GM21786 (cell line): ENCODE measurements at regions not wholly inside any gene's neighbourhood (a gene's known extent, or its start where the extent isn't known, plus 50 kb on each side); places are given as distances from the start of the nearest gene placed in this dataset.

ENCODE experiments used
- ATAC-seq: cut with Tn5 transposase; IDR thresholded peaks from one replicate; pipeline ENCODE4 v1.9.1; 2021; ENCODE audit not compliant: unreplicated experiment

GRCh38 chr21:31470896-31471694, 127.0 kb upstream of the TIAM1 start:
- ATAC-seq = no peak

DNA sequence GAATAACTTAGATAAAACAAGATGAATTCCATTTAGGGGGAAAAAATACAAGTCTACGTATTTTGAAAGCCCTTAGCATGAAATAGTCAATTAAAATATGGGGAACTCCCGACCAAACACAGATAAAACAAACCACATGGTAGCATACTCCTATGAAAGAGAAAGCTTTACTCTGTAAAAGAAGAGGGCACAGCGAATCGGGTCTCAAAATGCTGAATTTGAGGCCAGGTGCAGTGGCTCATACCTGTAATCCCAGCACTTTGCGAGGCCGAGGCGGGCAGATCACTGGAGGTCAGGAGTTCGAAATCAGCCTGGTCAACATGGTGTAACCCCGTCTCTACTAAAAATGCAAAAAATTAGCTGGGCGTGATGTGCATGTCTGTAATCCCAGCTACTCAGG, 116.9 kb upstream of the TIAM1 start:
- no peak for ATAC-seq

- ATAC-seq = no peak
Observed at GRCh38 chr21:31459457-31459856, 115.4 kb upstream of the TIAM1 start.

- ATAC-seq = no peak
Observed at GRCh38 chr21:31457675-31458074, 113.6 kb upstream of the TIAM1 start.

- ATAC-seq = no peak
Observed at GRCh38 chr21:31456201-31456600, 112.1 kb upstream of the TIAM1 start.

- ATAC-seq = no peak
Observed at GRCh38 chr21:31455506-31455905, 111.4 kb upstream of the TIAM1 start.

DNA sequence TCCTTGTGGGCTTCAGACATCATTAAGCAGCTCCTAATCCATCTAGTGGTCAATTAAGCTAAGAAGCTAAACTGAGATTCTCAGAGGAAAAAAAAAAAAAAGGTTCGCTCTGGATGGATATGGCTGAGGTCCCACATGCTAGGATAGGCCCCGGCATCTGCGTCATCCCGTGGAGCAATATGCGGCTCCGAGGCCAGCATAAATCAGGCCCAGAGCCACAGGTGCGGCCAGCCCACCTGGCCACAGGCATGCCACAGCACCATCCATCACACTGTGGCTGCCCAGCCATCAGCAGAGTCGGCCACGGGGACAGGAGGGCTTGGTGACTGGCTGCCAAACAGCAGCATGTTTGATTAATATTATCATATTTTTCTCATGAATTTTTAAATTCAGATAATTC, 106.9 kb upstream of the TIAM1 start:
- ATAC-seq = no peak

DNA sequence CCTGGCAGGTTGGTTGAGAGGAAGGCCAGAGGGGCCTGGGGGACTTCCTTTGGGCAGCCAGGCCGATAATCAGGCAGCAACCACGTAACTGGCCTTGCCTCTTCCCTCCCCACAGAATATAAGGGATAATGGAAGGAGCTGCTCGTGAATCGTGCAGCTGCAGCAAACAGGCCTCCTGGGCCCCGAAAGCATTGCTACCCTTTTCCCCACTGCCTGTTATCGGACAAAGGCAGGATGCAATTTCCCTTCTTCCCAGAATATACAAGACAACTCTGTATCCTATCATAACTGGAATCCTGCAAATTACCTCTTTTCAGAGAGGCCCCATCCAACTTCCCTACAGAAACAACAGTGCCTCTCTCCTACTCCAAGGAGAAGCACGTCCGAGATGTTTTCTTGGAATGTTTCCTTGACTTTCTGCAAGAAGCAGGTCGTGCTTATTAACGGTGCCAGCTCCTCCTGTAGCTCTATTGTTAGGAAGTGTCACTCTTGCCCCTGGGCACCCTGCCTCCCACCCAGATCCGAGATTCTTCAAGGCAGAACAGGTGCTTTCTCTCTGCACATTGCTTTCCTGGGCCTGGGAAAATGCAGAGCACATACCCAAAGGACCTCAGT, 106.0 kb upstream of the TIAM1 start:
- ATAC-seq = no peak

DNA sequence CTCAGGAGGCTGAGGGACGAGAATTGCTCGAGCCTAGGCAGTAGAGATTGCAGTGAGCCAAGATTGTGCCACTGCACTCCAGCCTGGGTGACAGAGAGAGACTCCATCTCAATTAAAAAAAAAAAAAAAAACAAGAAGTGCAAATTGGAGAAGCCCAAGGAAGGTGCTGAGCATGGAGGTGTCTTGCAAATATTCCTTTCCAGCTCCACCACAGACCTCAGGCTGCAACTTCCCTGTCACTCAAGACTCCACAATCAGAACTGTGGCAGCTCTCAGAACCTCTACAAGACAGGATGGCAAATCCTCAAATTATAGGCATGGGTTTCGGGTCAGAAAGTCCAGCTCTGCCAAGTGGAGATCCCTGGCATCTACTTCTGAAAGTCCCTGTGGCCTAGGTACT, 104.4 kb upstream of the TIAM1 start:
- no peak for ATAC-seq

- ATAC-seq = no peak
Observed at GRCh38 chr21:31447505-31447904, 103.4 kb upstream of the TIAM1 start.

DNA sequence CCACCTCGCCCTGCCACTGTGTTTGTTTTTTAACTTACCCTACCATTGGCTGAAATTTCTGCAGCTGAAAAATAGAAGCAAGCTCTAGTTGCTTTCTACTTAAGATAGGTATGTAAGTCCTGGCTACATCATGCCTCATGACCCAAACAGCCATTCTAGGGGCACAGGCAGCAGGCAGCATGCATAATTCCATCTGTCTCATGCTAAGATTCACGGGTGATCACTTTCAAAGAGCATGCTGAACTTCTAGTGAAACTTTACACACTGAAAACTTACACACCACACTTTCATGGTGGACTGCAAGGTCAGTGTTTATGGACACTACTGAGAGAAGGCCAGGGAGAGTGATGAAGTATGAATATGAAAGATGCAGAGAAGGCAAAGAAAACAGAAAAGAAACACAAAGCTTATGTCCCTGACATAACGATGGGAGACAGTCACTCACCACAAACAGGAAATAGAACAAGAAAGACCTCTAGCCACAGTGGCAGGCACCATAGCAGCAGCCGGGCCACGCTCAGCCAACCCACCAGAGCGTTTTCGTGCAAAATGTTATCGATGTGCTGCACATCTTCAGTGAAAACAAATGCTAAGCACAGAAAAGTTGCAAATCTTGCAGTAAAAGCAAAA, 102.3 kb upstream of the TIAM1 start:
- no peak for ATAC-seq

GRCh38 chr21:31445137-31445536, 101.1 kb upstream of the TIAM1 start:
- no peak for ATAC-seq

DNA sequence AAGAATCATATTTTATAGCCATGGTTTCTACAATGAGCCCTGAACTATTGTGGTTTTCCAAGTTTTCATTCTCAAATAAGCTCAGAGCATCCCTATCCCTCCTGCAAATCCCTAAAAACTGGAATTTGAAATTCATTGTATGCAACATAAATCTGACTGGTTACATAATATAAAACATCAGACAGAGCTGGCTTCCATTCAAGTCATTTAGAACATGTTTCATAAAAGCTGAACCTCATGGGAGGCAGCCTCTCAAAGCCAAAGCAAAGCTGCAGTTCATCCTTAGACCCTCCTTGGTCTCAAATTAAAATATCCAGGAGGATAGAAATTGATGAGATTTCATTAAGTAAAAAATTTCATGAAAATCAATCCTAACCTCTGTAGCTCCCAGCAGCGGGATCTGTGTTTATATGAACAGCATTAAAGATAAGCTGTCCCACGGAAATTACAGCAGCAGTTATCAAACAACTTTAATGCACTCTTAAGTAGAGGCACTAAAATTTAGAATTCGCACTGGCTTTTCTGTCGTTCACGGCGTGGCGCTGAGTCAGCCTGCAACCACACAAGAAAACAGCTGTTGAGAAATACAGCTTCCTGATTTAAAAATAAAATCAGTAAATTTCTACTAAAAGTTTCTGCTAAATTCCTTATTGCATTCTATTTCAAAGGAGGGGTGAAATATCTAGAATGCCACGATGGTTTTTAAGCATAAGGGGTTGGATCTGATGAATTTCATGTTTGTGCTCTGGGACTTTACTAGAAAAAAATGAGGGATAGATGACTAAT, 99.9 kb upstream of the TIAM1 start:
- no peak for ATAC-seq

- ATAC-seq = no peak
Observed at GRCh38 chr21:31442339-31442738, 98.3 kb upstream of the TIAM1 start.

- no peak for ATAC-seq
Observed at GRCh38 chr21:31429506-31429905, 85.4 kb upstream of the TIAM1 start.

DNA sequence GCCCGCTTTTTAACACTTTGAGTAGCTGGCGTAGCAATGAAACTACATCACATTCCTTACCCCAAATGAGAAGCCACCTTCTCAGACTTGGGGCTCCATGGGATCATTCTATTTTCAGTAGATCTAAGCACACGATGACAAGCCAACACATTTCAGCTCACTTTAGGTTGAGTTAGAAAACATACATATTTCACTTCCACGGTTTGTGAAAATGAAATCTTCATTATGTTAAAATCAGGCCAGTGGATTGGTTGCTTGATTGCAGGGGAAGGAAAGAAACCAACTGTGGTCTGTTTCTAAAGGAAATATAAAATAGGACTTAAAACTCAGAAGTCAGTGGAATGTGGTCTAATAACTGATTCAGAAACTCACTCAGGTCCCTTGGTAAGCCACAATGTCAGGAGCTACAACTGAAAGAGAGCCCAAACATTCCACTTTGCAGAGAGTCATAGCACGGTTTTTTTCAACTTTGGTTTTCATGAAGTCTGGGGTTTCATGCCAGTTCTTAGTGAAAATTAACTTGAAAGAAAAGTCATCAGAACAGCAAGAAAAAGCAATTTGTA, 82.3 kb upstream of the TIAM1 start:
- ATAC-seq = no peak

DNA sequence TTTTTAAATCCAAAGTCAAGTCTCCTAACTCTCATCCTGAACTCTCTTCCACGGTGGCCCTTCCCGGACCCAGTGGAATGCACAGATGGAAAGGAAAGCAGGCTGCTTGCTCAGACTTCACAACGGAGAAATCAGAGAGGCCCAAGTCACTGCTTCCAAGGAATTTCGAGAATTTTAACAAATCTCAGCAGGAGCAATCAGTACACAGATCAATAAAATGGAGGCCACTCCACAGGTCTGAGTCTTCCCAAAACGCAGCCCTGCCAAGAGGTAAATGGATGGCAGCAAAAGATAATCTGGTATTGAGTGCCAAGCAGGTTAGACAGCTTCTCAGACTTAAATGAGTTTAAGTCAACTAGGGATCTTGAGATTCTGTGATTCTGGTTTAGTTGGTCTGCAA, 81.1 kb upstream of the TIAM1 start:
- no peak for ATAC-seq

GRCh38 chr21:31424058-31424457, 80.0 kb upstream of the TIAM1 start:
- no peak for ATAC-seq

DNA sequence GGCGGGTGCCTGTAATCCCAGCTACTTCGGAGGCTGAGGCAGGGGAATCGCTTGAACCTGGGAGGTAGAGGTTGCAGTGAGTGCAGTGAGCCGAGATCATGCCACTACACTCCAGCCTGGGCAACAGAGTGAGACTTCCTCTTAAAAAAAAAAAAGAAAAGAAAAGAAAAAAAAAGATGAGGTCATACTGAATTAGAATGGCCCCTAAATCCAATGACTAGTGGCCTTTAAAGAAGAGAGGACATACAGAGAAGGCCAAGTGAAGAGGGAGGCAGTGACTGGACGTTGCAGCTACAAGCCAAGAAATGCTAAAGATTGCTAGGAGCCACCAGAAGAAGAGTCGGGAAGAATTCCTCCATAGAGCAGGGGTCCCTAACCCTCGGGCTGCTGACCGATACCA, 76.9 kb upstream of the TIAM1 start:
- no peak for ATAC-seq

DNA sequence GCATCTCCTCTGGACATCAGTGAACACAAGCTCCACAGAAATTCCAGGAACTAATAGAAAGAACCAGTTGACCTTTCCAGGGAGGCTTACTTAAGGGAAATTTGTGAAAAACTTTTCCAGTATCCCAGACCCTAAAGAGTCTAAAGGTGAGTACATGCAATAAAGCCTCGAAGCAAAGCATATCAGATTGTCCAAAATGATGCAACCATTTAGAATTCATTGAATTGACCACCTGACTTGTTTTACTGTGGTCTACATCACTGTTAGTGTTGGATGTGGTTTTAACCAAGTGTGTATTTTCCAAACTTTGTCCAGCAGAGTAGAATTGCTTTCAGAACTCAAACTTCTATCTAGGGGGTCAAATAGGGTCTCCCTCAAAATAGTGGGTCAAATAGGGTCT, 76.3 kb upstream of the TIAM1 start:
- no peak for ATAC-seq

DNA sequence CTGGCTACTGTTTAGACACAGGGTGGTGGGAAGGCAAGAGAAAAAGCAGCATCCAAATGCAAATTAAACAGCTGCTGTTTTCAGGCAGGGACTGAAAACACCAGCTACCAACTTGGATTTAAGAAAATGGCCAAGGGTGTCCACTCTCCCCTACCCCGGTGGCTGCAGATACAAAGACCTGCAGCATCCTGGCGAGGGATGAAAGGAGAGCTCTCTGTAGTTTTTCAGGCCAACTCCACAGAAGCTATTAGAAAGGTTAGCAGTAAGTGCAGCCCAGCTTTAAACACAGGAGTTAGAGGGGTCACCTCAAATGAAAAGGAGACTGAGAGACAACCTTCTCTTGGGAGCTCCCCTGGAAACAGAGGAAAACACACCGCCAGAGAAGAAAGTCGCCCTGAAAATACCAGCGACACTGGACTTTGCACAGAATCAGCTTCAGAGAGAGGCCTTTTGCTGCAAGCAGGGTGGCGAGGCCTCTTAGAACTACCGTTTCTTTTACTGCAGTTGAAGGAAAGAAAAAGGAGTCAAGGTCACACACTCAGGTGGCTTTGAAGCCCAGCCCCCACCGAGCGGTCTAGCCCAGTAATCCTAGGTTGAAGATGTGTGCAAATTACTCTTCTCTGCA, 74.4 kb upstream of the TIAM1 start:
- ATAC-seq = no peak
